Muscle layer of colon (tissue), 2 donors: ENCODE measurements at regions not wholly inside any gene's neighbourhood (a gene's known extent, or its start where the extent isn't known, plus 50 kb on each side); places are given as distances from the start of the nearest gene placed in this dataset.

Experiments used
- H3K27ac ChIP-seq: one replicate; pipeline ENCODE4 v1.7.0; 2013; ENCODE audit warnings: low read depth, mild to moderate bottlenecking, low read length, moderate library complexity
- H3K27me3 ChIP-seq, 2 donors: one replicate each; pipeline ENCODE4 v1.7.0; 2013; ENCODE audit warnings: low read length in 2 of 2, mild to moderate bottlenecking in 2 of 2; ENCODE audit not compliant: insufficient read depth in 2 of 2, control insufficient read depth in 1 of 2
- H3K36me3 ChIP-seq: one replicate; pipeline ENCODE4 v1.7.0; 2013; ENCODE audit warnings: mild to moderate bottlenecking, low read length; ENCODE audit not compliant: insufficient read depth
- H3K4me1 ChIP-seq: one replicate; pipeline ENCODE4 v1.7.0; 2013; ENCODE audit warnings: mild to moderate bottlenecking, low read length; ENCODE audit not compliant: insufficient read depth
- H3K4me3 ChIP-seq, 2 donors: one replicate each; pipeline ENCODE4 v1.7.0; 2013; ENCODE audit warnings: low read length in 2 of 2, low read depth in 1 of 2, mild to moderate bottlenecking in 1 of 2, moderate library complexity in 1 of 2
- H3K9ac ChIP-seq: one replicate; pipeline ENCODE4 v1.7.0; 2013; ENCODE audit warnings: low read length
- H3K9me3 ChIP-seq: one replicate; pipeline ENCODE4 v1.7.0; 2013; ENCODE audit warnings: mild to moderate bottlenecking, low read length
- donor health status: abdominal sarcoma.
- donor health status: Adenocarcinoma of cecum.

DNA sequence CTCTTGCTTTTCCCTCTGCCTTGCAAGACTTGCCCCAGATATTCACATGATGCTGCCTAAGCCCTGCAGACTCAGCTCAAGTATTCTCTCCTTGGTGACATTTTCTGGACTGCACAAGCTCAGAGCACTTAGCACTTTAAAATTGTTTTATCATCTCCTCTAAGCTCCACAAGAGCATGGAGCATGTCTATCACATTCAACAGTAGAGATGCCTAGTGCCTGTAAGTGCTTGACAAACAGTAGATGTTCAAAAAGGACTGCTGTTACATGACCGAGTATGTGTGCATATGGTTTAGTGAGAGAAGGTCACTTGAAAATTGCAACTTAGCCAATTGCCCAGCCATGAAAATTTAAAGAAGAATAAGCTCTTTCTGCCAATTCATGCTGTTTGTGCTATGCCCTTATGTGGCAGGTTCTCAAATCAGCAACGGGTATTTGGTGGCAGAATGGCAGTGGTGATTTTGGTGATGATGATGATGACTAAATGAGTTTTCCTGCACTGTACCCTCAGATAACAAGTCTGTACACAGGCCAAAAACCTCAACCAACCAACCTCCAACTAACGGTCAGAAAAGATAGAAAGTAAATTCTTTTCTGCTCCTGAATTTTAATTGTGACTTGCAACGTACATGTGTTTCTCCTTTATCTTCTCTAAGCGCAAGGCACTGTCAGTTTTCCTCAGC is 647.2 kb upstream of the UBE2E2 start:
- no peak overlapping the region for H3K27ac ChIP-seq
- no peaks in the 10 kb centered on the region for H3K4me1 ChIP-seq
- no peak overlapping the region for H3K4me3 ChIP-seq
- H3K9me3 ChIP-seq, result no peaks in the 10 kb centered on the region
- H3K9ac ChIP-seq, result no peak overlapping the region
- H3K36me3 ChIP-seq, result no peaks in the 10 kb centered on the region
- H3K27me3 ChIP-seq, result no peaks in the 10 kb centered on the region

DNA sequence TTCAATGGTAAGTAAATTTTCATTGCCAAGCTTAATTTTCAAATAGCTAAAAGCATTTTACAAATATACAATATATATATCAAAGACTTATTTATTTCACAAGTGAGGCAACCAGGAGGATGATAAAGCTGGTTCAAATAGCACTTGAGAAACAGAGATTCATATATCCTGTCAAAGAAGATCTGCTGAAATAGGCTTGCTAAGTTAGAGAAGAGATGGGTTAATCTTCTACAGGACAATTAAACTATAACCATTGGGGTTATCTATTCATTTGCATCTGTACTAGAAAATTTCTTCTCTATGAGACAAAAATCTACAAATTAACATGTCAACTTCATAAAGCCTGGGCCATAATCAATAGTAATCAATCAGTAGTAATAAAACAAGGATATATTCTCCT is 637.7 kb upstream of the UBE2E2 start:
- H3K4me1 ChIP-seq, result no peaks in the 10 kb centered on the region

DNA sequence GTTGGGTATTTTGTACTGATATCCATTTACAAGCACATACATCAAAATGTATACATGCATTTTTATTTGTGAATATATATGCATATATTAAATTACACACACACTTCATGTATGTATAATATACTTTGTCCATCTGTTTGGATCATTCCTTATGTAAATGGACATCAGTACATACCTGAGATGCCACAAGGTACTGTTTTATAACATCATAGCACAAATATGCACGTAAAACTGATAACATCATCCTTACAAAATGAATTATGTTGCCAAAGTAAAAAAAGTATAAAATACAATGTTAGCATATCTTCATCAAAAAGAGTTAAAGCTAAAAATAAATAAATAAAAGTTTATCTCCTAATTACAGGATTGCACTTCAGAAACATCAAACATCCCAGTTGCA is 634.8 kb upstream of the UBE2E2 start:
- no peaks in the 10 kb centered on the region for H3K27me3 ChIP-seq
- H3K9me3 ChIP-seq, result no peaks in the 10 kb centered on the region
- no peak overlapping the region for H3K9ac ChIP-seq
- H3K36me3 ChIP-seq, result no peaks in the 10 kb centered on the region
- no peak overlapping the region for H3K4me3 ChIP-seq
- H3K27ac ChIP-seq, result no peak overlapping the region
- no peaks in the 10 kb centered on the region for H3K4me1 ChIP-seq

More for the DNA sequence above, 637.7 kb upstream of the UBE2E2 start:
- Histone ChIP-seq H3K36me3 (no peaks in the 10 kb centered on the region), H3K4me3 (no peak overlapping the region), H3K9ac (no peak overlapping the region), H3K9me3 (no peaks in the 10 kb centered on the region), H3K27ac (no peak overlapping the region), H3K27me3 (no peaks in the 10 kb centered on the region)

DNA sequence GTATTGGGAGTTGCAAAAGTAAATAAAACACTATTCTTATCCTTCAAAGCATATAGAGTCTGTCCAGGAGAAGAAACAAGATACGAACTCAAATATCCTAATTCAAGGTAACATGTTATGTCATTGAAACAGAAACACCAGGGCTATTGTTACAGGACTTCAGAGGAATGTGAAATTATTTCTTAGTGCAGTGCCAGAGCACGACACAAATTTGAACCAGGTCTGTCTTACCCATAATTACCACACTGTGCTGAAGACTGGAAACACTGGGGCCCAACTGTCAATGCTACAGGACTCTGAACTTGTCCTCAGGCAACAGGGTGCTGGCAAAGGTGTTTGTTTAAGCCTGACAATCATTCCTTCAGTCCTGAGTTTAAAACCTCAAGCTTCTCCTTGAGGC is 633.6 kb upstream of the UBE2E2 start:
- H3K4me1 ChIP-seq, result no peaks in the 10 kb centered on the region
- no peaks in the 10 kb centered on the region for H3K36me3 ChIP-seq
- no peaks in the 10 kb centered on the region for H3K27me3 ChIP-seq
- no peak overlapping the region for H3K9ac ChIP-seq
- H3K9me3 ChIP-seq, result no peaks in the 10 kb centered on the region
- no peak overlapping the region for H3K27ac ChIP-seq
- no peak overlapping the region for H3K4me3 ChIP-seq

DNA sequence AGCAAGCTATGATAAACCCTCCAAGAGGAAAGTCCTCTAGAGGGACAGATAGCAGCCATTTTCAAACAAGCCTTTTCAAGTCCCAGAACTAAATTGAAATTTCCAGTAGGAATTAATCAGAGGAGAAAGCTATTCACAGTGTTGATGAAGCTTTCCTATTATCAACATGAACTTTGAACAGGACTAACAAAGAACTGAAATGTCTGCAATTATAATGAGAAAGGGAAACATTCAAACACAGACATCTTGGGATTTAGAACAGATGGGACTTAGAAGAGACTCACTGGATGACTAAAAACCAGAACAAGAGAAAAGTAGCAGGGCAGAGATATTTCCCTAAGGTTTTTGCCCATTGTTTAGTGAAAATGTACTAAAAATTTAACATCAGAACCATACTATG is 622.1 kb upstream of the UBE2E2 start:
- no peak overlapping the region for H3K9ac ChIP-seq
- H3K27ac ChIP-seq, result no peak overlapping the region
- H3K27me3 ChIP-seq, result no peaks in the 10 kb centered on the region
- no peaks in the 10 kb centered on the region for H3K4me1 ChIP-seq
- H3K36me3 ChIP-seq, result no peaks in the 10 kb centered on the region
- no peaks in the 10 kb centered on the region for H3K9me3 ChIP-seq
- H3K4me3 ChIP-seq, result no peak overlapping the region

DNA sequence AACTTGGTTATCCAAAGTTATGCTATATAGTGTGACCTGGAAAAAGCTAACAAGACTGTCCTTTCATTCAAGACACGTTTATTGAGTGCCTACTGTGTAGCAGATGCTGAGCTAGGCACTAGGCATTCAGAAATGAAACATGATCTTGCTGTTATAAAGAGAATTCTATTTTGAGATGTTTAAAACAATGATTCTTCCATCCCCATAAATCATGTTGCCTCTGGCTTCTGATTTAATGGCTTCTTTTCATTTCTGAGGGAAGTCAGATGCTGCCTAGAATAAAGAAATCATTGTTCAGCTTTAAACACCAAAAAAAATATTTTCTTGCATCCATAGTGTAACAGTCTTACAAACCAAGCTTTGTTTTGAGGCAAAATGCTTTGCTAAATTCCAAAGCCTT is 620.9 kb upstream of the UBE2E2 start:
- no peak overlapping the region for H3K9ac ChIP-seq
- no peaks in the 10 kb centered on the region for H3K9me3 ChIP-seq
- no peaks in the 10 kb centered on the region for H3K27me3 ChIP-seq
- H3K36me3 ChIP-seq, result no peaks in the 10 kb centered on the region
- H3K4me1 ChIP-seq, result no peaks in the 10 kb centered on the region
- no peak overlapping the region for H3K27ac ChIP-seq
- no peak overlapping the region for H3K4me3 ChIP-seq

DNA sequence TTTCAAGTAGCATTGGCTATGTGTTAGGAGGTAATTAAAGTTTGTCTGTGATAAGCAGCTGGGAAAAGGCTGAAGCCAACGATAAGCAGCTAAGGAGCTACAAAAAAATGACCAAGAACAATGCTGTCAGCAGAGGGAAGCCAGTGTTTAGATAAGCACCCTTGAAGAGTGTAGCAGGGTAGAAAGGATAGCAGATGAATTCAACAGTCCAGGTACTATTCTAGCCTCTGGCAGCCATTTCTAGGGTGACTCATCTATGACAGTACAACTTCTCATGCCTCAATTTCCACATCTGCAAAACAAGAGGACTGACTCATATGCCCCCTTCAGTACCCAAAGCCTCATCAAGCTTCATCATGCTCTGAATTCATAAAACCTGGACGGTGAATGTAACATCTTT is 617.6 kb upstream of the UBE2E2 start:
- Histone ChIP-seq H3K27ac (no peak overlapping the region), H3K4me3 (no peak overlapping the region), H3K9me3 (no peaks in the 10 kb centered on the region), H3K9ac (no peak overlapping the region), H3K4me1 (no peaks in the 10 kb centered on the region), H3K27me3 (no peaks in the 10 kb centered on the region), H3K36me3 (no peaks in the 10 kb centered on the region)

DNA sequence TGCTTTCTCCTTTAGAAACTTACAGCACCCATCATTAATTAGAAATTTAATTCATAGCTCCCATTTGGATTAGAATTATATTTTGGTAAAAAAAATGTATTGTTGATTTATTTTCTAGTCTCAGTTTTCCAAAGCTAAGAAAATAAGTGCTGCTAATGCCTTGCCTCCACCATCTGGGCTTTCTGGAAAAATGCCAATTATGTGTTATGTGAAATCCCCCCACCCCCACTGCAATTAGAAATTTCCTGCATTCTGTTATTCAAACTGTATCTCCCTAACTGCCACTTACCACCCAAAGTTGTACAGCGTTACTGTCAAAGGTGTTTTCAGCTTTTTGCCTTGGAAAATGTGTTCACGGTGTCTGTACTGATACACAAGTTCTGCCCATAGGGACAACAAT is 617.2 kb upstream of the UBE2E2 start:
- Histone ChIP-seq H3K9me3 (no peaks in the 10 kb centered on the region), H3K27ac (no peak overlapping the region), H3K4me3 (no peak overlapping the region), H3K4me1 (no peaks in the 10 kb centered on the region), H3K27me3 (no peaks in the 10 kb centered on the region), H3K9ac (no peak overlapping the region), H3K36me3 (no peaks in the 10 kb centered on the region)

DNA sequence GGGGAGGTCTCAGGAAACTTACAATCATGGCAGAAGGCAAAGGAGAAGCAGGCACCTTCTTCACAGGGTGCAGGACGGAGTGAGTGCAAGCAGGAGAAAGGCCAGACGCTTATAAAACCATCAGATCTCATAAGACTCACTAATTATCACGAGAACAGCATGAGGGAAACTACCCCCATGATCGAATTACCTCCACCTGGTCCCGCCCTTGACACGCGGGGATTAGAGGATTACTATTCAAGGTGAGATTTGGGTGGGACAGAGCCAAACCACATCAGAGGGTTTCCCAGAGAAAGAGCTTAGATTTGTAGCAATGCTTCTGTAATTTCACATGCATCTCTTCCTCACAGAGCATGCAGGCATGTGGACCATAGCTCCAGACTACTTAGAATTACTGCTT is 615.7 kb upstream of the UBE2E2 start:
- Histone ChIP-seq H3K9ac (no peak overlapping the region), H3K4me3 (no peak overlapping the region), H3K9me3 (no peaks in the 10 kb centered on the region), H3K27ac (no peak overlapping the region), H3K27me3 (no peaks in the 10 kb centered on the region), H3K4me1 (no peaks in the 10 kb centered on the region), H3K36me3 (no peaks in the 10 kb centered on the region)

DNA sequence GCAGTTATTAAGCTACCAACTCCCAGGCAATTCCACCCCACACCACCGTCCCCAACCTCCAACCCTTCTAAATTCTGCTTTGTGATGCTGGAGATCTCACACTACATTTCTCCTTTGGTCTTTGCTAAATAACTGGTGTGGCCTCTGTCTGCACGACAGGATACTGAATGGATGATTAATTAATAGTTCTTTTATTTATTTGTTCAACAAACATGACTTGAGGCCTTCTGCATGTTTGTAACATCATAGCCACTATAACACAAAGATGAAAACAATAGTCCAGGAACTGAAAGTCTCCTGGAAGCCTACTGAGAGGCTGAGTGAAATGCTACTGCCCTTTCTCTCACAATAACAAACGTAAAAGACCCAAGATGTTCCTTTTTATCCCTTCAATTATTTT is 609.5 kb upstream of the UBE2E2 start:
- Histone ChIP-seq H3K4me3 (no peak overlapping the region), H3K27me3 (no peaks in the 10 kb centered on the region), H3K27ac (no peak overlapping the region), H3K9ac (no peak overlapping the region), H3K9me3 (no peaks in the 10 kb centered on the region), H3K36me3 (no peaks in the 10 kb centered on the region), H3K4me1 (no peaks in the 10 kb centered on the region)

DNA sequence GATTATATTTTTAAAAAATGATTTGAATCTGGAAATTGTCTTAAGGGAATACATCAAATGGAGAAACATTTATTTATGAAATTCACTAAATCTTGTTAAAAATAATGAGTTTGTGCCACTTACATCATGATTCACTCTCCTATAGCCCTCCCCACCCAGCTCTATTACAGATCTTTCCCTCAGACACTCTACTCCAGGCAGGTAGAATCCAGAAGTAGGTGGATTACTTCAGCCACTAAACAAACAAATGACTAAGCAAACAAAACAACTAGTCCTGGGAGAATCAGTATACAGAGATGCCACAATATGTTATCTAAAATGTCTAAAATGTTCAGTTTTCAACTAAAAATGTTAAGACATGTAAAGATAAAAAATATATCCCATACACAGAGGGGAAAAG is 608.1 kb upstream of the UBE2E2 start:
- Histone ChIP-seq H3K27me3 (no peaks in the 10 kb centered on the region), H3K4me3 (no peak overlapping the region), H3K36me3 (no peaks in the 10 kb centered on the region), H3K27ac (no peak overlapping the region), H3K4me1 (no peaks in the 10 kb centered on the region), H3K9ac (no peak overlapping the region), H3K9me3 (no peaks in the 10 kb centered on the region)

DNA sequence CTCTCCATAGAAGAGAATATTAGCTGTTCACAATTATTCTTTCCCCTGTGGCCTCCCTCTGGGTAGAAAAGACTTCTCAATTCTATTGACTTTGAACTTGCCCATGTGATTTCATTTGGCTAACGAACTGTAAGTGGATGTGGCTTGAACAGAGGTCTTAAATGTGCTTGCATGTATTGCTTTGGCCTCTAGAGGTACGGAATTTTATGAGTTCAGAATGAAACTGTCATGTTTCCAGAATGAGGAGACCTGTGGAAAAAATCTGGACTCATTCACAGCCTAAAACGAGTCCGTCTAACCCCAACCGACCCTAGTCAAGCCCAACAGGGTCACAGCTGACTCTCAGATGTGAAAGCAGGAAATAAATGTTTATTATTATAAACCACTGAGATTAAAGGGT is 596.7 kb upstream of the UBE2E2 start:
- H3K27me3 ChIP-seq, result no peaks in the 10 kb centered on the region
- no peaks in the 10 kb centered on the region for H3K36me3 ChIP-seq
- H3K9ac ChIP-seq, result no peak overlapping the region
- H3K9me3 ChIP-seq, result no peaks in the 10 kb centered on the region
- no peaks in the 10 kb centered on the region for H3K4me1 ChIP-seq
- H3K27ac ChIP-seq, result no peak overlapping the region
- H3K4me3 ChIP-seq, result no peak overlapping the region
